WTC11 (cell line): ENCODE measurements at regions not wholly inside any gene's neighbourhood (a gene's known extent, or its start where the extent isn't known, plus 50 kb on each side); places are given as distances from the start of the nearest gene placed in this dataset.

Experiments used
- ATAC-seq: fragments of 200-7000 bp; cut with Tn5 transposase; 2 replicates; pipeline ENCODE4 v1.10.0; 2021; ENCODE audit warnings: mild to moderate bottlenecking, moderate library complexity
- CTCF ChIA-PET: fragments of 300-600 bp; sonication (Branson Sonifier 250); formaldehyde crosslinking; loops from one replicate; lab custom pipeline; 2021; ENCODE audit warnings: antibody characterized with exemption; lab: Charles Lee
- POLR2A ChIA-PET: fragments of 350-600 bp; sonication (Branson Sonifier 250); formaldehyde crosslinking; loops from one replicate; lab custom pipeline; 2021; ENCODE audit warnings: antibody characterized with exemption; lab: Charles Lee
- DNase-seq: peaks from one replicate; pipeline ENCODE4 v3.0.0; 2021; ENCODE audit warnings: low spot score
- H3K27ac Mint-ChIP-seq: 2 replicates; pipeline ENCODE4 v1.8.0; 2021; ENCODE audit warnings: mixed read lengths
- H3K27me3 Mint-ChIP-seq: 2 replicates; pipeline ENCODE4 v1.8.0; 2021; ENCODE audit warnings: low read depth, mild to moderate bottlenecking, moderate library complexity, mixed read lengths
- H3K36me3 Mint-ChIP-seq: 2 replicates; pipeline ENCODE4 v1.8.0; 2021; ENCODE audit warnings: mixed read lengths
- H3K4me1 Mint-ChIP-seq: 2 replicates; pipeline ENCODE4 v1.8.0; 2022; ENCODE audit warnings: mixed read lengths
- H3K4me3 Mint-ChIP-seq: 2 replicates; pipeline ENCODE4 v1.8.0; 2021; ENCODE audit warnings: mild to moderate bottlenecking, moderate library complexity, mixed read lengths
- H3K9me3 Mint-ChIP-seq: 2 replicates; pipeline ENCODE4 v1.8.0; 2021; ENCODE audit warnings: mixed read lengths
- CREM ChIP-seq: sonication (generic); formaldehyde crosslinking; IDR thresholded peaks from 2 replicates; pipeline ENCODE4 v1.8.1; 2022; ENCODE audit warnings: mild to moderate bottlenecking, missing genetic modification reagents, moderate library complexity
- E2F4 ChIP-seq: sonication (generic); formaldehyde crosslinking; IDR thresholded peaks from 2 replicates; pipeline ENCODE4 v1.8.1; 2022; ENCODE audit warnings: low read depth, mild to moderate bottlenecking, moderate library complexity, missing genetic modification reagents, borderline replicate concordance
- E2F5 ChIP-seq: sonication (generic); formaldehyde crosslinking; IDR thresholded peaks from 2 replicates; pipeline ENCODE4 v1.8.1; 2022; ENCODE audit warnings: mild to moderate bottlenecking, moderate library complexity, missing genetic modification reagents
- ESRRA ChIP-seq: sonication (generic); formaldehyde crosslinking; IDR thresholded peaks from 2 replicates; pipeline ENCODE4 v1.8.1; 2022; ENCODE audit warnings: mild to moderate bottlenecking, missing genetic modification reagents, borderline replicate concordance
- FOXJ3 ChIP-seq: sonication (generic); formaldehyde crosslinking; IDR thresholded peaks from 2 replicates; pipeline ENCODE4 v1.9.0; 2021; ENCODE audit warnings: missing genetic modification reagents, mild to moderate bottlenecking, borderline replicate concordance
- FOXK1 ChIP-seq: sonication (generic); formaldehyde crosslinking; IDR thresholded peaks from 2 replicates; pipeline ENCODE4 v1.8.0; 2022; ENCODE audit warnings: mild to moderate bottlenecking, moderate library complexity, missing genetic modification reagents
- FOXP1 ChIP-seq: sonication (generic); formaldehyde crosslinking; IDR thresholded peaks from 2 replicates; pipeline ENCODE4 v1.8.0; 2022; ENCODE audit warnings: missing genetic modification reagents, mild to moderate bottlenecking, moderate library complexity, borderline replicate concordance
- HMGA2 ChIP-seq: fragments of 250-450 bp; sonication (Bioruptor Pico); IDR thresholded peaks from 2 replicates; pipeline ENCODE4 v1.4.0; 2021; ENCODE audit warnings: mild to moderate bottlenecking, moderate library complexity
- JAZF1 ChIP-seq: fragments of 250-450 bp; sonication (Bioruptor Pico); IDR thresholded peaks from 2 replicates; pipeline ENCODE4 v1.9.0; 2021; ENCODE audit warnings: moderate library complexity, mild to moderate bottlenecking, inconsistent platforms
- MXD4 ChIP-seq: fragments of 250-450 bp; sonication (Bioruptor Pico); IDR thresholded peaks from 2 replicates; pipeline ENCODE4 v1.8.0; 2021; ENCODE audit warnings: mild to moderate bottlenecking, moderate library complexity, borderline replicate concordance
- NFATC4 ChIP-seq: fragments of 250-450 bp; sonication (Bioruptor Pico); IDR thresholded peaks from 2 replicates; pipeline ENCODE4 v1.9.0; 2021; ENCODE audit warnings: mild to moderate bottlenecking
- NFYB ChIP-seq: sonication (generic); formaldehyde crosslinking; conservative IDR thresholded peaks from 2 replicates; pipeline ENCODE4 v1.8.0; 2022; ENCODE audit warnings: low read depth, missing genetic modification reagents
- PRRX2 ChIP-seq: fragments of 250-450 bp; sonication (Bioruptor Pico); IDR thresholded peaks from 2 replicates; pipeline ENCODE4 v1.8.0; 2021; ENCODE audit warnings: mild to moderate bottlenecking
- SP1 ChIP-seq: sonication (generic); formaldehyde crosslinking; conservative IDR thresholded peaks from 2 replicates; pipeline ENCODE4 v1.8.1; 2022; ENCODE audit warnings: missing genetic modification reagents
- ZBTB21 ChIP-seq: sonication (generic); formaldehyde crosslinking; IDR thresholded peaks from 2 replicates; pipeline ENCODE4 v1.8.1; 2023; ENCODE audit warnings: mild to moderate bottlenecking, missing genetic modification reagents, borderline replicate concordance
- ZNF423 ChIP-seq: fragments of 250-450 bp; sonication (Bioruptor Pico); IDR thresholded peaks from 2 replicates; pipeline ENCODE4 v2.1.2; 2022; ENCODE audit warnings: mild to moderate bottlenecking, moderate library complexity
- ZNF425 ChIP-seq: fragments of 250-450 bp; sonication (Bioruptor Pico); conservative IDR thresholded peaks from 2 replicates; pipeline ENCODE4 v1.9.0; 2021; ENCODE audit warnings: mild to moderate bottlenecking
- TF ChIP-seq, protein P1 (sequence below): sonication (generic); formaldehyde crosslinking; IDR thresholded peaks from 2 replicates; pipeline ENCODE4 v1.8.1; 2023; ENCODE audit warnings: mild to moderate bottlenecking, missing genetic modification reagents, moderate library complexity
- TF ChIP-seq, protein P2 (sequence below): sonication (generic); formaldehyde crosslinking; IDR thresholded peaks from 2 replicates; pipeline ENCODE4 v1.8.0; 2022; ENCODE audit warnings: mild to moderate bottlenecking, missing genetic modification reagents
- TF ChIP-seq, protein P3 (sequence below): fragments of 250-450 bp; sonication (Bioruptor Pico); IDR thresholded peaks from 2 replicates; pipeline ENCODE4 v1.9.0; 2021; ENCODE audit warnings: mild to moderate bottlenecking
- TF ChIP-seq, protein P4 (sequence below): fragments of 250-450 bp; sonication (Bioruptor Pico); IDR thresholded peaks from 2 replicates; pipeline ENCODE4 v1.9.0; 2021; ENCODE audit warnings: mild to moderate bottlenecking
- TF ChIP-seq, protein P5 (sequence below): sonication (generic); formaldehyde crosslinking; IDR thresholded peaks from 2 replicates; pipeline ENCODE4 v1.8.0; 2022; ENCODE audit warnings: mild to moderate bottlenecking, missing genetic modification reagents

DNA sequence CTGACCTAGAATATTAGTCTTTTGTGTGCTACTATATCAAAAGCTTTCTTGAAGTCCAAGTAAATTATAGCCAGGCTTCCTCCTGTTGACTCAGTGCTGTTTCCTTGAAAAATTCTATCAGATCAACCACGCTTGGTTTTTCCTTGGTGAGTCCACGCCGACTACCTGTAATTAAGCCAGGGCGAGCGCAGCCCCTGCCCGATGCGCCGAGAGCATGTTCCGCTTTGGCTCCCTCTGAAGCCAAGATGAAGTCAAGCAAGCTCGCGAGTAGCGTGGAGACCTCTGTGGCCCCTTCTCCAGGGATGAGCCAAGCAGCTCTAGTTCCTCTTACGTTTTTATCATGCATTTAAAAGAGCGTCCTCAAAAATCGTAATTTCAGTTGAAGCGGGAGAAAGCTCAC, 641.2 kb downstream of the CDH26 start:
- no peak for TF ChIP-seq NFYB (CRISPR knock-in tag)
- TF ChIP-seq, protein P1, sequence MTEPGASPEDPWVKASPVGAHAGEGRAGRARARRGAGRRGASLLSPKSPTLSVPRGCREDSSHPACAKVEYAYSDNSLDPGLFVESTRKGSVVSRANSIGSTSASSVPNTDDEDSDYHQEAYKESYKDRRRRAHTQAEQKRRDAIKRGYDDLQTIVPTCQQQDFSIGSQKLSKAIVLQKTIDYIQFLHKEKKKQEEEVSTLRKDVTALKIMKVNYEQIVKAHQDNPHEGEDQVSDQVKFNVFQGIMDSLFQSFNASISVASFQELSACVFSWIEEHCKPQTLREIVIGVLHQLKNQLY (CRISPR knock-in tag), result no peak
- TF ChIP-seq, protein P2, sequence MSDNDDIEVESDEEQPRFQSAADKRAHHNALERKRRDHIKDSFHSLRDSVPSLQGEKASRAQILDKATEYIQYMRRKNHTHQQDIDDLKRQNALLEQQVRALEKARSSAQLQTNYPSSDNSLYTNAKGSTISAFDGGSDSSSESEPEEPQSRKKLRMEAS (CRISPR knock-in tag), result no peak
- TF ChIP-seq, protein P3, sequence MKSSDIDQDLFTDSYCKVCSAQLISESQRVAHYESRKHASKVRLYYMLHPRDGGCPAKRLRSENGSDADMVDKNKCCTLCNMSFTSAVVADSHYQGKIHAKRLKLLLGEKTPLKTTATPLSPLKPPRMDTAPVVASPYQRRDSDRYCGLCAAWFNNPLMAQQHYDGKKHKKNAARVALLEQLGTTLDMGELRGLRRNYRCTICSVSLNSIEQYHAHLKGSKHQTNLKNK (CRISPR knock-in tag), result no peak
- TF ChIP-seq ESRRA (CRISPR knock-in tag), result no peak
- no peak for TF ChIP-seq NFATC4 (CRISPR knock-in tag)
- no peak for TF ChIP-seq ZNF425 (CRISPR knock-in tag)
- TF ChIP-seq, protein P4, sequence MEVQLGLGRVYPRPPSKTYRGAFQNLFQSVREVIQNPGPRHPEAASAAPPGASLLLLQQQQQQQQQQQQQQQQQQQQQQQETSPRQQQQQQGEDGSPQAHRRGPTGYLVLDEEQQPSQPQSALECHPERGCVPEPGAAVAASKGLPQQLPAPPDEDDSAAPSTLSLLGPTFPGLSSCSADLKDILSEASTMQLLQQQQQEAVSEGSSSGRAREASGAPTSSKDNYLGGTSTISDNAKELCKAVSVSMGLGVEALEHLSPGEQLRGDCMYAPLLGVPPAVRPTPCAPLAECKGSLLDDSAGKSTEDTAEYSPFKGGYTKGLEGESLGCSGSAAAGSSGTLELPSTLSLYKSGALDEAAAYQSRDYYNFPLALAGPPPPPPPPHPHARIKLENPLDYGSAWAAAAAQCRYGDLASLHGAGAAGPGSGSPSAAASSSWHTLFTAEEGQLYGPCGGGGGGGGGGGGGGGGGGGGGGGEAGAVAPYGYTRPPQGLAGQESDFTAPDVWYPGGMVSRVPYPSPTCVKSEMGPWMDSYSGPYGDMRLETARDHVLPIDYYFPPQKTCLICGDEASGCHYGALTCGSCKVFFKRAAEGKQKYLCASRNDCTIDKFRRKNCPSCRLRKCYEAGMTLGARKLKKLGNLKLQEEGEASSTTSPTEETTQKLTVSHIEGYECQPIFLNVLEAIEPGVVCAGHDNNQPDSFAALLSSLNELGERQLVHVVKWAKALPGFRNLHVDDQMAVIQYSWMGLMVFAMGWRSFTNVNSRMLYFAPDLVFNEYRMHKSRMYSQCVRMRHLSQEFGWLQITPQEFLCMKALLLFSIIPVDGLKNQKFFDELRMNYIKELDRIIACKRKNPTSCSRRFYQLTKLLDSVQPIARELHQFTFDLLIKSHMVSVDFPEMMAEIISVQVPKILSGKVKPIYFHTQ (CRISPR knock-in tag), result no peak
- TF ChIP-seq, all 79 proteins: peak for 0
- POLR2A ChIA-PET, result interaction anchor here (1.2 kb wide), 1 partner anchor 26 kb away, joined by 3 read pairs; no protein-coding TSS in a partner anchor
- Mint-ChIP-seq H3K9me3 (peaks cover 52% of the 10 kb centered on the region), H3K4me1 (0 out of 2 replicates have a peak, but pooled peaks cover 2% of the 10 kb centered on the region), H3K36me3 (peaks cover 14% of the 10 kb centered on the region), H3K27me3 (peaks cover 32% of the 10 kb centered on the region), H3K27ac (no peak overlapping the region), H3K4me3 (no peak overlapping the region)
- no peak for ATAC-seq
- CTCF ChIA-PET, result no interaction called here
- DNase-seq, result no peak

GRCh38 chr20:60600036-60600435, 641.8 kb downstream of the CDH26 start:
- Mint-ChIP-seq H3K27me3 (peaks cover 32% of the 10 kb centered on the region), H3K9me3 (peaks cover 52% of the 10 kb centered on the region), H3K4me3 (no peak overlapping the region), H3K4me1 (0 out of 2 replicates have a peak, but pooled peaks cover 2% of the 10 kb centered on the region)
- peak; percentile 20 for DNase-seq
- CTCF ChIA-PET, result no interaction called here
- TF ChIP-seq FOXK1 (CRISPR knock-in tag), result no peak
- TF ChIP-seq CREM (CRISPR knock-in tag), result no peak
- no peak for TF ChIP-seq MXD4 (CRISPR knock-in tag)
- TF ChIP-seq FOXJ3 (CRISPR knock-in tag), result no peak
- TF ChIP-seq SP1 (CRISPR knock-in tag), result no peak
- TF ChIP-seq FOXP1 (CRISPR knock-in tag), result no peak
- TF ChIP-seq HMGA2, result no peak
- TF ChIP-seq E2F4 (CRISPR knock-in tag), result no peak
- TF ChIP-seq, protein P5, sequence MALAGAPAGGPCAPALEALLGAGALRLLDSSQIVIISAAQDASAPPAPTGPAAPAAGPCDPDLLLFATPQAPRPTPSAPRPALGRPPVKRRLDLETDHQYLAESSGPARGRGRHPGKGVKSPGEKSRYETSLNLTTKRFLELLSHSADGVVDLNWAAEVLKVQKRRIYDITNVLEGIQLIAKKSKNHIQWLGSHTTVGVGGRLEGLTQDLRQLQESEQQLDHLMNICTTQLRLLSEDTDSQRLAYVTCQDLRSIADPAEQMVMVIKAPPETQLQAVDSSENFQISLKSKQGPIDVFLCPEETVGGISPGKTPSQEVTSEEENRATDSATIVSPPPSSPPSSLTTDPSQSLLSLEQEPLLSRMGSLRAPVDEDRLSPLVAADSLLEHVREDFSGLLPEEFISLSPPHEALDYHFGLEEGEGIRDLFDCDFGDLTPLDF (CRISPR knock-in tag), result no peak
- TF ChIP-seq JAZF1 (CRISPR knock-in tag), result no peak
- TF ChIP-seq ZNF423 (CRISPR knock-in tag), result no peak
- TF ChIP-seq ZBTB21, result no peak
- TF ChIP-seq E2F5 (CRISPR knock-in tag), result no peak
- no peak for TF ChIP-seq PRRX2 (CRISPR knock-in tag)
- TF ChIP-seq, all 79 proteins: peak for 0
- POLR2A ChIA-PET, result interaction anchor here (1.2 kb wide), 1 partner anchor 25 kb away, joined by 3 read pairs; no protein-coding TSS in a partner anchor
- ATAC-seq, result no peak
- peaks cover 14% of the 10 kb centered on the region for H3K36me3 Mint-ChIP-seq
- no peak overlapping the region for H3K27ac Mint-ChIP-seq
